SK-N-SH (cell line): ENCODE measurements at regions not wholly inside any gene's neighbourhood (a gene's known extent, or its start where the extent isn't known, plus 50 kb on each side); places are given as distances from the start of the nearest gene placed in this dataset.
A peak's percentile ranks its signal among the peaks of the same experiment; 100 is the strongest.

ENCODE experiments used
- CHD2 ChIP-seq: fragments of 150-350 bp; IDR thresholded peaks from 2 replicates; pipeline ENCODE4 v1.6.1; 2018; ENCODE audit warnings: low read length; ENCODE audit not compliant: partially characterized antibody
- CTCF ChIP-seq: fragments of 200-600 bp; sonication (generic); IDR thresholded peaks from 2 replicates; pipeline ENCODE4 v1.6.1; 2017; ENCODE audit warnings: antibody characterized with exemption, mild to moderate bottlenecking, moderate library complexity
- ELF1 ChIP-seq: IDR thresholded peaks from 2 replicates; pipeline ENCODE4 v1.4.0; 2012
- EP300 ChIP-seq, 2 experiments: IDR thresholded peaks; 2 replicates each; pipeline versions ENCODE4 v1.4.0 to v1.6.1; 2012; ENCODE audit warnings: borderline replicate concordance in 1 of 2, low read depth in 1 of 2, low read length in 1 of 2
- EZH2phosphoT487 ChIP-seq: fragments of 200-600 bp; sonication (generic); IDR thresholded peaks from 2 replicates; pipeline ENCODE4 v1.6.1; 2017; ENCODE audit warnings: low read depth, mixed run types, mild to moderate bottlenecking, antibody characterized with exemption, moderate library complexity, borderline replicate concordance
- FOSL2 ChIP-seq: IDR thresholded peaks from 2 replicates; pipeline ENCODE4 v1.4.0; 2012; ENCODE audit warnings: low read depth, mild to moderate bottlenecking, moderate library complexity, borderline replicate concordance
- GABPA ChIP-seq: IDR thresholded peaks from 2 replicates; pipeline ENCODE4 v1.4.0; 2012; ENCODE audit warnings: low read depth, mild to moderate bottlenecking
- GATA2 ChIP-seq: sonication (generic); formaldehyde crosslinking; IDR thresholded peaks from 2 replicates; pipeline ENCODE4 v1.5.0; 2020; ENCODE audit warnings: mild to moderate bottlenecking, missing genetic modification reagents
- IRF3 ChIP-seq: fragments of 150-350 bp; IDR thresholded peaks from 2 replicates; pipeline ENCODE4 v1.6.1; 2016; ENCODE audit warnings: mild to moderate bottlenecking, low read depth, low read length
- JUND ChIP-seq: IDR thresholded peaks from 2 replicates; pipeline ENCODE4 v1.4.0; 2012
- NFIC ChIP-seq: IDR thresholded peaks from 2 replicates; pipeline ENCODE4 v1.4.0; 2012; ENCODE audit warnings: borderline replicate concordance
- NRF1 ChIP-seq: IDR thresholded peaks from 2 replicates; pipeline ENCODE4 v1.6.1; 2012; ENCODE audit warnings: low read depth, mild to moderate bottlenecking, low read length
- RCOR1 ChIP-seq: fragments of 150-350 bp; IDR thresholded peaks from 2 replicates; pipeline ENCODE4 v1.6.1; 2017; ENCODE audit warnings: antibody characterized with exemption, low read length
- REST ChIP-seq: IDR thresholded peaks from 2 replicates; pipeline ENCODE4 v1.6.1; 2012; ENCODE audit warnings: mild to moderate bottlenecking, low read depth, low read length, moderate library complexity
- RXRA ChIP-seq: IDR thresholded peaks from 2 replicates; pipeline ENCODE4 v1.4.0; 2012; ENCODE audit warnings: low read depth, mild to moderate bottlenecking, borderline replicate concordance
- SIN3A ChIP-seq: IDR thresholded peaks from 2 replicates; pipeline ENCODE4 v1.6.1; 2012; ENCODE audit warnings: low read depth, mild to moderate bottlenecking, low read length, moderate library complexity, borderline replicate concordance
- SMC3 ChIP-seq: IDR thresholded peaks from 2 replicates; pipeline ENCODE4 v1.6.1; 2012; ENCODE audit warnings: low read depth, low read length, improper control_type of control experiment
- USF1 ChIP-seq: IDR thresholded peaks from 2 replicates; pipeline ENCODE4 v1.4.0; 2012; ENCODE audit warnings: low read depth, borderline replicate concordance
- ZBTB33 ChIP-seq: IDR thresholded peaks from 2 replicates; pipeline ENCODE4 v1.4.0; 2012; ENCODE audit warnings: low read depth, borderline replicate concordance

GRCh38 chr4:153115322-153116290, 88.6 kb upstream of the TRIM2 start (continued):
- TF ChIP-seq RXRA (no peak), GABPA (no peak), CTCF (no peak), RCOR1 (no peak), NFIC (no peak), SIN3A (no peak), JUND (peak; percentile 68), ELF1 (no peak), EP300 (IDR thresholded peaks at IDR 0.05; ENCODE audit: borderline replicate concordance in 1 of 2, low read depth in 1 of 2, low read length in 1 of 2) (no peak), IRF3 (no peak), CHD2 (no peak), ZBTB33 (no peak), GATA2 (CRISPR knock-in tag) (no peak), FOSL2 (peak; percentile 53; the same call in 1 of the 2 replicates), NRF1 (no peak), SMC3 (no peak), REST (no peak), USF1 (no peak), EZH2phosphoT487 (no peak)
